ENCODE measurements at regions not wholly inside any gene's neighbourhood (a gene's known extent, or its start where the extent isn't known, plus 50 kb on each side); places are given as distances from the start of the nearest gene placed in this dataset.
"Not testable (repeated sequence)": the region's sequence is repeated elsewhere in the genome, so short reads cannot be mapped to it uniquely, and the experiment has no call there.

DNA sequence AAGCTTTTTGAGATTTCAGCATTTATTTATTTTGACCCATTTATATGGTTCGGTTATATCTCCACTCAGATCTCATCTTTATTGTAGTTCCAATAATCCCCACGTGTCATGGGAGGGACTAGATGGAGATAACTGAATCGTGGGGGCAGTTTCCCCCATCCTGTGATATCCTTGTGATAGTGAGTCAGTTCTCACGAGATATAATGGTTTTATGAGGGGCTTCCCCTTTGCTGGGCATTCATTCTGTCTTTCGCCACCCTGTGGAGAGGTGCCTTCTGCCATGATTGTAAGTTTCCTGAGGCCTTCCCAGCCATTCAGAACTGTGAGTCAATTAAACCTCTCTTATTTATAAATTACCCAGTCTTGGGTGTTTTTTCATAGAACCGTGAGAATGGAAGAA, 96.5 kb upstream of the PCSK1 start:
- DNase-seq: no peak

DNA sequence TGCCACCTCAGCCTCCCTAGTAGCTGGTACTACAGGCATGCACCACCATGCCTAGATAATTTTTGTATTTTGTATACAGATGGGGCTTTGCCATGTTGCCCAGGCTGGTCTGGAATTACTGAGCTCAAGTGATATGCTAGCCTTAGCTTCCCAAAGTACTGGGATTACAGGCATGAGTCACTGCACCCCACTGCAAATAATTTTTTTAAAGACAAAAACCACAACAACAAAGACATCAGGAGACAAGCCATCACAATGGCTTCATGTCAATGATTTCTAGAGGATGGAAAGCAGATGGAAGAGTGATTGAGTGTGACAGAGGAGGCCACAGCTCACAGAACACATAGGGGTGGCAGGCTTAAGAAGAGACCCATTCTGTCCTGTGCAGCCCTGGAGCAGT, 97.9 kb upstream of the PCSK1 start:
- DNase-seq: no peak

DNA sequence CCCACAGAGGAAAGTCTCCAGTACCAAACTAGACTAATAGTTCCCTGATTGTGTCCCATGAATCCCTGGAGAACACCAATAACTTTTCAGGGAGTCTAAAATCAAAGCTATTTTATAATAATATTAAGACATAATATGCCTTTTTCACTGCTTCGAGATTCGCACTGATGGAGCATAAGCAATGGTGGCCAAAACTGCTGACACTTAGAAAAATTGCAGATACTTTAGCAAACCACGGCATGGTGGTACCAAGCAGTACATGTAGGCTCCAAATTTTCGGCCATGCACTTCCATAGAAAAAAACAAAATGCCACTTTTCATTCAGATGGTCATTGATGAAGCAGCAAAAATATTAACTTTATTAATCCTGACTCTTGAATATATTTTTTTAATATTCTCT, 100.3 kb upstream of the PCSK1 start:
- no peak for DNase-seq

DNA sequence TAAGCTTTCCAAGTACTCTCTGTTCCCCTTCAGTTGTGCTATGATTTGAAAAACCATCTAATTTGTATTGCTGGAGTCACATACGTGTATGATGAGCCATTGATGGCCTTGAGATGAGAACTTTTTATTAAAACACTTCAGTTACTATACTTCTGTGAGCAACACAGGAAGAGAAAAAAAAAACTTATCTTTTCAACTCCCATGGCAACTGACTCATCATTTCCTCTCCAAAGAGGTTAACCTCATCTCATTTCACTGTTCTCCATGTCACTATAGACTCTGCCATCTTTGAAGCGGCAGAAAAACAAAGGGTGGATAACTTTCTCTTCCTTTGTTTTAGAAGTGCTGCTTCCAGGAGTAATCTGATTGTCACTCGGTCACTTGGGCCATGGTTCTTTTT, 104.3 kb upstream of the PCSK1 start:
- DNase-seq: no peak

DNA sequence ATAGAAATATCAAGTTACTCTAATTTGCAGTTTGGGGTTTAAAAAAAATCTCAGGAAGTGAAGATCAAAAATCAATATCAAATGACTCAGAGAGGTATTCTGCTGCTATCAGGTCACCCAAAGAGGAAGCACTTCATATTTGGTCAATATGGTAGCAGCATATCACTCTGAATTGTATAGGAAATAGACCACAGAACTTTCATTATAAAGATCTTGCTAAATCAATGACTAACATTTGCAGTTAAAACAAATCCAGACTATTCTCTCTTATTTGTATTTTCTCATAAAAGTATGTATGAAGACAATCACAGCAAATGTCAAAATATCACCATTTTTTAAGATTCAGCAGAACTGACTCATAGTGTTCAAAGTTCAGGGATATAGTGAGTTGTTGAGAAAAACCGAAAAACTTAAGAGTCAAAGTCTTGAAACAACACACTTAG, 105.8 kb upstream of the PCSK1 start:
- no peak for DNase-seq

DNA sequence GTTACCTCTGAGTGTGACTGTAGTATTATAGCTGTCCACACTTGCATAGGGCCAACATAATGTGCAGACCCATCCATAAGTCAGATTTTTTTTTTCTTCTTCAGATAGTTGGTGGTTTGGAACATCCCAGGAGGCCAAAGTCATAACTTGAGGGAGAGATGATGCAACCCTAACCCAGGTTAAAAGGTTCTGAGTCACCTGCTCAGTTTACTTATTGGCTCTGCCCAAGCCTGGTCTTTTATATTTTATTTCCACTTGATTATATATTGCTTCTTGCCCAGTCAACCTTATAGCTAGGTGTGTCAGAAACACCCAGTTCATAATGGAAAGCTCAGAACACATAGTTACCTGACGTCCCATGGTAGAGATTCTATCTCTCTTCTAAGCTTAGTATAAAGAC, 113.1 kb upstream of the PCSK1 start:
- DNase-seq: no peak

DNA sequence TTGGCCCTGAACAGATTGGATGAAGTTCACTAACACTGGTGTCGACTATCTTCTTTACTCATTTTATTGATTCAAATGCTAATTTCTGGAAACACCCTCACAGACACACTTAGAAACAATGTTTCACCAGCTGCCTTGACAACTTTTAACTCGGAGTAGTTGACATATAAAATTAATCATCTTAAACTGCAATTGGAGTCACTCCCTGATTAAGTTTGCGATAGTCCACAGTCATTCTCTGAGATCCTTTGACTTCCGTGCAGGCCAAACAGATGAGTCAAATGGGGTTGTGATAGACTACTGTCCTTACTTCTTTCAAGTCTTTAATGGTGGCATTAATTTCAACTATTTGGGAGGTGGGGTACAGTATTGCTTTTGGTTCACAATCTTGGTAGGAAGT, 114.4 kb upstream of the PCSK1 start:
- DNase-seq: no peak

DNA sequence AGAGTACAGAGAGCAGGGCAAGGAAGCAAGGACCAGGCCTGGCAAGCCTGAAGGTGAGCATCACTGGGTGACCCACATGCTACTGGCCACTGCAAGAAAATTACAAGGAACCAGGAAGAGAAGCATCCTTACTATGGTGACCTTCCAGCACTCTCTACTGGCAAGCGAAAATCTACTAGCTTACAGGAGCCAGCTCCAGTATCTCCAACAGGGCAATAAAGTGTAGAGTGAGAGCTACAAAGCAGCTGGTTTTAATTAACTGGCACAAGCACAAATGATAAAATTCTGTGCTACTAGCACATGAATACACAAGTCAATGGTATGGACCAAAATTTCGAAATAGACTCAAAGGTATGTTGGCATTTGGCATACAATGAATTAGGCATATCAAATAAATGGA, 113.3 kb upstream of the CAST start:
- DNase-seq: no peak

DNA sequence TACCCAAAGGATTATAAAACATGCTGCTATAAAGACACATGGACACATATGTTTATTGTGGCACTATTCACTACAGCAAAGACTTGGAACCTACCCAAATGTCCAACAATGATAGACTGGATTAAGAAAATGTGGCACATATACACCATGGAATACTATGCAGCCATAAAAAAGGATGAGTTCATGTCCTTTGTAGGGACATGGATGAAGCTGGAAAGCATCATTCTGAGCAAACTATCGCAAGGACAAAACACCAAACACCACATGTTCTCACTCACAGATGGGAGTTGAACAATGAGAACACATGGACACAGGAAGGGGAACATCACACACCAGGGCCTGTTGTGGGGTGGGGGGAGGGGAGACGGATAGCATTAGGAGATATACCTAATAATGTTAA, 101.3 kb upstream of the CAST start:
- not testable (repeated sequence) for DNase-seq

DNA sequence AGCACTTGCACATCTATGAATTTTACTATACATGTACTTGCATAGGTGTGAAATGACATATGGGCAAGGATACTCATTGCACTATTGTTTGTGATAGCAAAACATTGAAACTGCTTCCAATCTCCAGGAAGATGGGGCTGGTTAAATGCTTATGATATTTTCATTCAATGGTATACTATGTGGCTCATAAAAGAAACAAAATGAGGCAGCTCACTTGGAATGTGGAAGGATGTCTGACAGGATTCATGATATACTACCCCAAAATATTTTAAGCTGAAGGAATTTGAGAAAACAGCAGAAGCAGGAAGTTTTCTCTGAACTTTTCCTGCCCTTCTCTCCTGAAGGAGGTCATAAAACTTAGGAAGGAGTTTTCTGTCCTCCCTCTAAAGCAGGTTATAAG, 99.6 kb upstream of the CAST start:
- no peak for DNase-seq

DNA sequence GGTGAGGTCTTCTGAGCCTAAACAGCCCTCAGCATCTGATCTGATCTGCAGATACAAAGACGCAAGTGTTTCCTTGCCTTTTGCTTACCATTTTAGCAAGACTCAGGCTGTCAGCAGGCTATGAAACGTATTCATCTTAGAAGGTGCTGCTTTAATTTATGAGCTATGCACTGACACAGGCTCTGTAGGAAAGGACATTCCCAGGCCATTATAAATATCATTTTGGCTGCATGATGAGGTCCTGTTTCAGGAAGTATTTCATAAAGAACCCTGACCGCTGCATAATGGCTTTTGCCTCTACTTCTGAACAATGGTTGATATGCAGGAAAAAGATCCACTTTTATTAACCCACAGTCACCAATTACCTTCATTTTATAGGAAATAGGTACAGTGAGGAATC, 98.4 kb upstream of the CAST start:
- DNase-seq: no peak

DNA sequence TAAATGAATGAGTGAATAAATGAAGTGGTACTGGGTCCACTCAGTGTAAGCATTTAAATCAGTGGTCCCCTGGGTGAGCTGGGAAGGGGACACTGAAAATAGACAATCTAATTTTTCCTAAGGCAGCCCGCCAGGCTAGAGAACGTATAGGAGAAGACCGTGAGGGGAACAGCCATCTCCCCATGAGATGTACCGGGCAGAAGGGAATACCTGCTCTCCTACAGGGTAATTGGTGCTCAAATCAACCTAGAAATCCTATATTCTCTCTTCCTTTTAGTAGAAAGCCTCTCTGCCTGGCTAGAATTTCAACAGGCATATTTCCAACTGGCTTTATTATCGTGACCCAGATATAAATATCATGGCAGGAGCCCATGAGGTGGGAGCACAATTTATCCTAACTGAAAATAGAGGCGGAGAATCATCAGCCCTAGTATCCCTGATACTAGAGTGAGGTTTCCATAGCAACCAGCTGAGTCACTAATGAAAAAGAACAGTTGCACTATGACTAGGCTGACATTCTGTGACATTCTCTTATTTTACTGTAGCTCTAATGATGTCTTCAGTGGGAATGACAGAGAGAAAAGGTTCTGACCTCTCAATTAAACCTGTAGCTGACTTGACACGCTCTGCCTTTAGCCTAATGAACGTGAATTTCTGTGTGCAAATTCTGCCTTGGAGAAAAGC, 96.5 kb upstream of the CAST start:
- DNase-seq: no peak

DNA sequence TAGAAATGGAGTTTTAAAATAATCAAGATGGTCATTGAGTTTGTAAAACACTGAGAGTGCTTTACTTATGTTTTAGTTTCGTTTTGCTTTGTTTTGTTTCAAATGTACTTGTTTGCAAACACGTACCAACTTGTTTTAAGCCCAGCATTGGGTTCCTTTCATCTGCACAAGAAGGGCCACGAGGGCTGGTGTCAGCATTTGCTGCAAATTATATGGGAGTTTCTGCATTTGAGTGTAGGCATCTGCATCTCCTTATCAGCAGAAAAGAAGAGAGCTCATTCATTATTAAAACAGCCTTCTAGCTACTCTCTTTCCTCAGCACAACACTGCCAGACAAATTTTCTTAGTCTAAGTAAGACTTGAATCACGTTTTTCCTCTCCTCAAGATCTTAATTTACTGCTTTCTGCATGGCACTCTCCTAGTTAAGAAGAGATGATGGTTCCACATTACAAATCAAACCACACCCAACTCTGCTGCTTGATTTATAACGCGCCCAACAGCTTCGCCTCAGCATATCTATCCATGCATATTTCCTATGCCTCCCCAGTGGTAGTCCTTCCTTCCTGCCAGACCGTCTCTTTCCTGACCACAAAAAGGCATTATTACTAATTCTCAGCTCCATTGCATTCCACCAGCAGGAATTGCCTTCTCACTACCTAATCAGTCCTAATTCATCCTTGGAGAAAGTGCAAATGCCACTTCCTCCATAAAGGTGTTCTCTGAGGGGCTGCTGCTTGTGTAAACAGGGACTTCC, 95.2 kb upstream of the CAST start:
- DNase-seq: no peak

DNA sequence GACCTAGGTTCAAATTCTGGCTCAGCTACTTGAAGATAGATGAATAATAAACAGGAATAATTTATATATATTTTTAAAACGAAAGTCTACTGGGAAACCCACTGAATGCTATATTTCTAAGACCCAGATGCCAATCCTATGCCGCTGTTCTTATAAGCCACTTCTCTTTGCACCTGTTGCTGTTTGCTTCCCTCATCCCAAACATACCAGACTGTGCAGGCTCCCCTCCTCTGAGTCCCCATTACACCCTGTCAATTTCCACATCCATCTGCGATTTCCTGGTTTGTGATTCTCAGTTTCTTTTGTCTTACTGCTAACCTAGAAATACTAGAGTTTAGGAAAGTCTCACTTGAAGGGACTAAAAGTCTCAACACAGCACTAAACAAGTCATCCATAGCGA, 92.8 kb upstream of the CAST start:
- DNase-seq: no peak

DNA sequence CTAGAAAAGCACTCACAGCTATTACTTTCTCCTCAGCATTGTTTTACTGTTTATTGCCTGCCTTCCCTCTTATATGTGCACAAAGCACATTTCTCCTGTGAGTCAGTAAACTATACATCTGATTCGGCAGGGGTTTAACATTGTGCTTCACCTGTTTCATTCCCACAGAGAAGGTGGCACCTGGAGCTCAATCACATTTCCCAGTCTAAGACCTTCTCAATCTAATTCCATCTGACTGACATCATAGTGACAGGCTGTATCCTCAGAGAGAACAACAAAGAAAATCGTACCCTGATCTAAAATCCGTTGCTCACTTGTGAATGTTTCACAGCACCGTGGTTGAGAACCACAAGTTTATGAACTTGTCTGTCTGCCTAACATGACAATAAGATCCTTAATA, 92.4 kb upstream of the CAST start:
- no peak for DNase-seq

DNA sequence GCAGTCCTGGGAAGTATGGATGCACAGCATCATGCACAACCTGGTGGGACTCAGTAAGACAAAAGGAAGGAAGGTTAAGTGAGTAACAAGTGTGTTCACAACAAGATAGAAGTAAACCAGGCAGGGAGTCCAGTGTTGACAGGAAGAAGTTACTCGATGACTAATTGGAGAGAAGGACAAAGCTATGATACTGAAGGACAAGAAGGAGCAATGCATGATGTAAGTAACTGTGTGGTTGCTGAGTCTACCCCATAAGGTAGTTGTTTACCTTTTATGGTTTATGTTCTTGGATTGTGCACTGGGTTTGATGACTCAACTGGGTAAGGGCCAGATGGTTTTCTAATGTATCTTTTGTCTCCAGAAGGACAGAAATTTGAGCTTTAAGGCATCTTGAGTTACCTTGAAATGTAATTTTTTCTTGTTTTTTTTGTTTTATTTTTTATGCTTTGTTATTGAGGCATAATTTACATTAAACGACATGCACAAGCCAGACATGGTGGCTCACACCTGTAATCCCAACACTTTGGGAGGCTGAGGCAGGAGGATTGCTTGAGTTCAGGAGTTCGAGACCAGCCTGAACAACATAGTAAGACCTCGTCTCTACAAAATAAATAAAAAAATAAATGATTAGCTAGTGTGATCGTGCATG, 89.2 kb upstream of the CAST start:
- no peak for DNase-seq

DNA sequence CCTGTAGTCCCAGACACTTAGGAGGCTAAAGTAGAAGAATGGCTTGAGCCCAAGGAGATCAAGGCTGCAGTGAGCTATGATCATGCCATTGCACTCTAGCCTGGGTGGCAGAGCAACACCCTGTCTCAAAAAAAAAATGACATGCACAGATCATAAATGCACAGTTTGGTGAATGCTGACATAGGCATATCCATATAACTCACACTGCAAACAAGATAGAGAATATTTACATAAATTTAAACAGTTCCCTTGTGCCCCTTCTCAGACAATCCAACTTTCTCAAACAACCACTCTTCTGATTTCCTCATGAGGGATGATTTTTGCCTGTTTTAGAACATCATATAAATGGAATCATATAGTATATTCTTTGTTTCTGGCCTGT, 88.7 kb upstream of the CAST start:
- DNase-seq: no peak

DNA sequence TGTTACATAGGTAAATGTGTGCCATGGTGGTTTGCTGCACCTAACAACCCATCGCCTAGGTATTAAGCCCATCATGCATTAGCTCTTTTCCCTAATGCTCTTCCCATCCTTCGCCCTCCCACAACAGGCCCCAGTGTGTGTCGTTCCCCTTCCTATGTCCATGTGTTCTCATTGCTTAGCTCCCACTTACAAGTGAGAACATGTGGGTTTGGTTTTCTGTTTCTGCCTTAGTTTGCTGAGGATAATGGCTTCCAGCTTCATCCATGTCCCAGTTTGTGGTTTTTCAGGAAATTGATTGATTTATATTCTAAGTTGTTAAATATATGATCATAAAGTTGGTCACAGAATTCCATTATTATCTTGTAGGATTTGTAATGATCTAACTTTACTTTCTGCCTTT, 85.3 kb upstream of the CAST start:
- no peak for DNase-seq

DNA sequence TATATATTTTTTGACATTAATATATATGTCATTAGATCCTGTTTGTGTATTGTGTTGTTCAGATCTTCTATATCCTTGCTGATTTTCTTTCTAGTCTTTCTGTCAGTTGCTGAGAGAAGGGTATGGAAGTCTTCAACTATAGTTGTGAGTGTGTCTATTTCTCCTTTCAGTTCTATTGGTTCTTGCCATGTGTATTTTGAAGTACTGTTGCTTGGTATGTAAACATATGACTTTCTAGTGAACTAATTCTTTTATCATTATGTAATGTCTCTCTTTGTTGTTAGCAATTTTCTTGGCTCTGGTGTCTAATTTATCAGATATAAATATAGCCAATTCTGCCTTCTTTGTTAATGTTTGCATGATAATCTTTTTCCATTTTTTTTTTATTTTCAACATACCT, 84.3 kb upstream of the CAST start:
- DNase-seq: no peak

DNA sequence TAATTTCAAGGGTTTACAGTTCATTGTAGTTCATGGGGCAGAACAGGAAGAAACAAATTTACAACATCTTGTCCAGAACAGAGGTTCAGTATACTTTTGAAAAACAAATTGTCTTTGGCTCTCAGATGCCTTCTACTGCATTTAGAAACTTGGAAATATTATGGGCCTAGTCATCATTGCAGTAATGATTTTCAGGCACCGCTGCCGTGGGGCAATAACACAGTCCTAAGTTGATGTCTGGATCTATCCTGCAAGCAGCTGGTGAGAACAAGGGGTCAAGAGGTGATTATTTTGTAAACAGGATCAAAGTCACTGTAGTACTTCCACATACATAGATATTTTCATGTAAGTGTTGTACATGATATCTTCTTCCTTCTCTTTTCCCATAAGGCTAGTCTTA, 82.5 kb upstream of the CAST start:
- DNase-seq: no peak

DNA sequence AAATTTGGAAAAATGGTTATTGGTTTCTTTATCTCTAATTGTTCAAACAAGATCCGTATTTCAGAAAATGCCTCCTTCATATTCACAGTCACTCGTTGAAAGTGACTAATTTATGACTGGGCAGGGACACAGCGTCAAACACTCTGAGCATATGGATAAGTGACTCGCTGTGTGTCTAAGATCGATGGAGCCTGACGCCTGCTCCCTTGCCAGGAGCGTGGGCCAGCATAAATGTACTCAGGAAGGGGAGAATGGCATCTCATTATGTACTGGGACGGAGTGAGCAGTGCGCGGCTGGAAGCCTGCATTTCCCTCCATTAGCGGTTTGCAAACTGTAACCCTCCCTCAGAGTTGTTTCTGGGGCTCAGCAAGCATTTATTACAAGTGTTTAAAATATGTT, 79.8 kb upstream of the CAST start:
- DNase-seq: no peak

DNA sequence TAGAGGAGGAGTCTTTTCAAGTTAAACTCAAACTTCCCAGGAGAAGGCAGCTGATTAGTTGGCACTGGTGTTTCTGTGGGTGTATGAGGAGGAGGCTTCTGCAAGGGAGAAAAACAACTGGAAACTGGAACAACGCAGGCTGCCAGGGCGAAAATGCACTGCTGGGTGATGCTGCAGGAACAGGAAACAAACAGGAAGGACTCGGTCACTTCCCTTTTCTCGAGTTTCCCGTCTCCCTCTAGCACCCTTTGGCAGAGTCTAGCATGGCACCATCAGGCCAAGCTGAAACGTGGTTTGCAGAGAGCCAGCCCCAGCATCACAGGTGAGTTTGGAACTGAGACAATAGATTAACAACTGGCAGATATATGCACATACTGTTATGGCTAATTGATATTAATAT, 77.5 kb upstream of the CAST start:
- no peak for DNase-seq

DNA sequence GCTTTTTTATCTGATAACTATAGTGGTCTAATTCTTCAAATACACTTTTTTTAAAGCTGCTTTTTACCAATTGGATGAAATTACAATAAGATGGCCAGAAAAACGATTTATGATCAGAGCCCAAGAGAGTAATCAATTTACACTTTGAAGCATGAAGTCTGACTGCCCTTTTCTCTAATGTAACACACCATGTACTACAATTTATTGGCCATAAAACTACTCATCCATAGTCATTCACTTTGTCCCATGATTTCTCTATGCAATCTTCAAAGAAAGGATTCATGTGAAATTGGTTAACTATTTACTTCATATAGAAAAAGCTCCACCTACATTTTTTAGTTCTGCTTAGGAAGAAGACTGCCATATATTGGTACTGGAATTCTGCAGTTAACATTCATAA, 73.6 kb upstream of the CAST start:
- DNase-seq: no peak

DNA sequence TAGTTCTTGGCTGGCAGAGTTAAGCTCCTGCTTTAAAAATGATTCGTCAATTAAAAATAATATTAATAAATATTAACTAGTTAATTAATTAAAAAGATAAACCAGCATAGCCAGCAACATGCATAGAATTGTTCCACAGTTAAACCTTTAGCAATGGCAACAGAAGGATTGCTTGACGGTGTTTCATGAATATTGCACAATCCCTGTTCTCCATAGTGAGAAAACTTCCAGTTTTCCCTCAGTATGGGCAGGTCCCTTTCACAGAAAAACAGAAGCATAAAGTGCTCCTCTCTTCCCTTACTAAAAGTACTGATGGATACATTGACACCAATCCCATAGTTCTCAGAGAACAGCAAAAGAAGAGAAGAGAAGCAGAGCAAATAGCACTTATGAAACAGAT, 71.4 kb upstream of the CAST start:
- no peak for DNase-seq

Measured in stimulated activated CD4-positive, alpha-beta T cell treated with anti-CD3 and anti-CD28 coated beads, Interleukin-4, amount 100 ng/mL, for 1 hour (primary cell).